CD4-positive, alpha-beta T cell treated with Interleukin-17A for 1 hour (primary cell): ENCODE measurements at regions not wholly inside any gene's neighbourhood (a gene's known extent, or its start where the extent isn't known, plus 50 kb on each side); places are given as distances from the start of the nearest gene placed in this dataset.
"Not testable (repeated sequence)": the region's sequence is repeated elsewhere in the genome, so short reads cannot be mapped to it uniquely, and the experiment has no call there.

ENCODE experiments used
- DNase-seq: peaks from one replicate; pipeline ENCODE4 v3.0.0-alpha.2; 2020

DNA sequence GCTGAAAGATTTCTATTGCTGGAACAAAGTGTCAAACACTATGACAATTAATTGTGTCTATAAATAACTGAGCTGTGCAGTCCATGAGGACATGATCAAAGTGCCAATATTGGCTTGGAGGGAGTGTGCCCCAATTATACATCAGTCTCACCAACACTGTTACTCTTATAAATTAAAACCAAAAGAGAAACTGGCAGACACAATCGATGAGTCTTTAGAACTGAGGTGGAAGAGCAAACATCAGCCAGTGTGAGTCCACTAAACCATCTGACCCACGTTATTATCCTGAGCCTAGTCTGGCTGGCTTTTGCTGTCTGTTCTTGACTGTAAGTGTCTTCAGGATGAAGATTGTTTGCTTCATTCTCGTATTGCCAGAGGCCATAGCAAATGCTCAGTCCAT is 98.9 kb downstream of the OLIG3 start:
- DNase-seq = no peak

DNA sequence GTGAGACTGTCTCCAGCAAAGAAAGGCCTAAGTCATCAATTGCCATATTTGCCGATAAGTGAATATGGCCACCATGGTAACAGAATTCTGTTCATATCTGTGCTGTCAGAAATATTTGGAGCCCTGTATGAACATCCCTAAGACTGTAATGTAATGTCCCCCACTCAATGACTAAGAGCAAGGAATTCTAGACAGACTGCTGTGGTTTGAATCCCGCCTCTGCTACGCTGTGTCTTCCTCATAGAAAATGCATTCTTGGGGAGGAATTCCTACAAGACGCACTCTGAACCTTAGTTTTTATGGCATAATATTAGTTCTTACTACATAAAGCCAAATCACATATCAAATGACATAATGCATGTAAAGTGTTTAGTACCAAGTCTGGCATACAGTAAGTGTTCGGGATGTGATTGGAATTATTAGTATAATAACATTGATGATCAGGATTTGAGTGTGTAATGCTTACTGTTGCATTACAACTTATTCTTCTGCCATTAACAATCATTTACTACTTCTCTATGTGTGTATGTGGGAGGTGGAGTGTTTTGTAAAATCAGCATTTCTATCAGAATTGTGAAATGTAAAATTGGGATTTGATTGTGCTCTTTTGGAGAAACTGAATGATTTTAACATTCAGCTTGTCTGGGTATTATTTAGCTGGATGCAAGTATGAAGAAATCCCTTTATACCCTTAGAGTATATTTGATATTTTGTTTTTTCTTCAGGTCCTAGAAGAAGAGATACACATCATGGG is 103.0 kb downstream of the OLIG3 start:
- no peak for DNase-seq

DNA sequence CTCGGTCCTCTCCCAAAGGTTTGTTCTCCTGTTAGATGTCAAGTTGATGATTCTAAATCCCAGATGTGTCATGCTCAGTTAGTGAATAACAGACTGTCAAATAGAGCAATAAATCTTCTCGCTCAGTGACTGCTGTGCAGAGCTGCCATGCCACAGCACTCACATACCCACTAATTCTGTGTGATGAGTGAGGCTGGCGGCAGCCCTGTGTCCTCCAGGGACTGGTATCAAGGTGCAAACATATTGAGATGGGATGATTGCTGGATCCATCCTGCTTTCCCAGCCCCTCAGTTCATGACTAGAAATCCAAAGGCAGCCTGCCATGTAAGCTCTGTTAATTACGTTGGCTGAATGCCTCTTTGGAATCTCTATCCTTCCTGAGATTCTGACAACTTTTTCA is 103.9 kb downstream of the OLIG3 start:
- DNase-seq = no peak

DNA sequence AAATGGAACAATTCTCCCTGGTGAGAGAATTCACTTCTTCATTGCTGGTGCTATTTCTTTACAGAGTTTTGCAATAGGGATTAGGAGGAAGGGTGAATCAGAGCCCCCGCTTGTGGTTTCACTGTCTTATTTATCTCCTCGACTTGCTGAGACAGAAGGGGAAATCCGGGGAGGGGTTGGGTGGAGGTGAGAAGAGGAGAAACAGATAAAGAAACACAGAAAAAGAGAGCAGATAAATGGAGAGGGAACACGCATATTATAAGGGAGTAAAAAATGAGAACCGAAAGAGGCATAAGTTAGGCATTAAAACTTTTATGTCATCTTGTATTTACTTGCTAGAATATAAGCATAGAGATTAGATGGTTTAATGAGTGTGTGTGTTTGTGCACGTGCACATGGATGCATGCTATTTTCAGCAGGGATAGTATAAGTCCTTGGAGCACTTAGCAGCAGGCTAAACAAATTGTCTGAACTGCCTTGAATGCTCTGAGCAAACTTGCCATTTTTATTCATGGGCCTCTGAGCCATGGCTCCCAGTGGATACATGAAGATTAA is 105.0 kb downstream of the OLIG3 start:
- DNase-seq = peak; percentile 83

DNA sequence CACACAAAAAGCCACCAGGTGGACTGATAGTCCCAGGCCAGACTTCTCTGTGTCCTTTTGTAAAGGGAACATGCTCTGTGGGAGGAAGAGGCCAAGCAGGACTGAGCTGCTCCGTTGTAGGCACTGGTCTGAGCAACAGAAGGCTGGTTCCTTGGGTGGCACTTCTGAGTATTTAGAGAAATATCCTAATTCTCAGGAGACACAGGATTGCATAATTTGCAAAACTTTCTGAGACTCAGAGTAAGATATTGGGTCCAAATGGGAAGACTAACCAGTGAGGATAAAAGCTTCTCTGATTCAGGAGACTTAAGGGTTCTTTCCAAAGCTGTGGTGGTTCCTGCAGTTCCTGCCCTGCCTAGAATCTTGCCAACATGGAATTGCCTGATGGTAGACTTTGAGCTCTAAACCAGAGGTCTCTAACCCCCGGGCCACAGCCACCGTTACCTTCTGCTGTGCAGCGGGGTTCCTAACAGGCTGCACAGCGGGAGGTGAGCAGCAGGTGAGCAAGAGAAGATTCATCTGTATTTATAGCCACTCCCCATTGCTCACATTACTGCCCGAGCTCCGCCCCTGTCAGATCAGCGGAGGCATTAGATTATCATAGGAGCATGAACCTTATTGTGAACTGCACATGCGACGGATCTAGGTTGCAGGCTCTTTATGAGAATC is 107.0 kb downstream of the OLIG3 start:
- DNase-seq = no peak

DNA sequence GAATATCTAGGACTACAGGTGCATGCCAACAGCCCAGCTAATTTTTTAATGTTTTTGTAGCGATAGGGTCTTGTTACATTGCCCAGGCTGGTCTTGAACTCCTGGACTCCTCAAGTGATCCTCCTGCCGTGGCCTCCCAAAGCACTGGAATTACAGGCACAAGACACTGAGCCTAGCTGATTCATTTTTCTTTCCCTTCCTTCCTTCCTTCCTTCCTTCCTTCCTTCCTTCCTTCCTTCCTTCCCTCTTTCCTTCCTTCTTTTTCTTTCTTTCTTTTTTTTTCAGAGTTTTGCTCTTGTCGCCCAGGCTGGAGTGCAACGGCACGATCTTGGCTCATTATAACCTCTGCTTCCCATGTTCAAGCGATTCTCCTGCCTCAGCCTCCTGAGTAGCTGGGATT is 110.9 kb downstream of the OLIG3 start:
- not testable (repeated sequence) for DNase-seq

DNA sequence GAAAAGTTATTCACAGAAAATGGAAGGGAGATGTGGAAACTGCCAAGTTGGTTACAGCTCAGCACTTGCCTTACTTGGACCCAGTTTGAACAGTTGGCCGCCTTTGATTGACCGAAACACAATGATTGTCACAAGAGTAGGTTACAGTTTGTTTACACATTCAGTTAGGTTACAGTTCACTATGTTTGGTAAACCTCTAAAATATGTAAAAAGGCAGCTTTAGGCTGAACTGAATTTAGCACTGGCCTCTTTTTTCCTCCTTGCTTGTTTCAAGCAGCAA is 116.2 kb downstream of the OLIG3 start:
- no peak for DNase-seq

DNA sequence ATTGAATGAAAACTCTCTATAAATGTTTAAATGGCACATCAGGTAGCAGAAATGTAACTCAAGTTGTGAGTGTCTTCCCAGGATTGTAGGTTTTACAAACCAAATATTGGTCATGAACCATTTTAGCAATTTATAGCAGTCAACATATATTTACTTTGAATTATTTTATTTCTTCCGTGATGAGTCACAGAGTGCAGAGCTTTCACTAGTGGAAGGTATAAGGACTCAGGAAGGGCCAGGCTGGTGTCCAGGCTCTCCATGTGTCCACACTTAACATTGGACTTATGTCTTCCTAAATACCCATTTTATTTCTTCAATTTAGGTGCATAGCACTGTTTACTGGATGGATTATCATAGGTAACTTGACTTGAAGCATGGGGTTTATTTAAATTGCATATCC is 120.9 kb downstream of the OLIG3 start:
- DNase-seq = no peak

DNA sequence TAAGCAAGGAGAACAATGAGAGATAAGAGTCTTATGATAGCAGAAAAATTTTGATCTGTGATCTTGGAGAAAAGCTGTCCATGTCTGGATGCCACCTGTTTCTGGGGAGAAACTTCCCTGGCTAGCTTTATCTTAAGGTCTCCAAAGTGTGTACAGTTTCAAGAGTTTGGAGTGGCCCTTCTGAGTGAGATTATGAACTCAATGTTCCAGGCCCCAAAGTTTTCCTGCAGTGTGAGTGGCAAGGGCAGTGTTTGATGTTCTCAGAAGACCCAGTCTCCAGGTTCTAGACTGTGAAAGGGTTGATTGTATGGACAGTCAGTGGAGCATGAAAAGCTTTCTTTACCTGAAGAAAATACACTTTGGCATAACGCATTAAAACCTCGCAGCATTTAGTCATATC is 121.7 kb downstream of the OLIG3 start:
- DNase-seq = no peak

DNA sequence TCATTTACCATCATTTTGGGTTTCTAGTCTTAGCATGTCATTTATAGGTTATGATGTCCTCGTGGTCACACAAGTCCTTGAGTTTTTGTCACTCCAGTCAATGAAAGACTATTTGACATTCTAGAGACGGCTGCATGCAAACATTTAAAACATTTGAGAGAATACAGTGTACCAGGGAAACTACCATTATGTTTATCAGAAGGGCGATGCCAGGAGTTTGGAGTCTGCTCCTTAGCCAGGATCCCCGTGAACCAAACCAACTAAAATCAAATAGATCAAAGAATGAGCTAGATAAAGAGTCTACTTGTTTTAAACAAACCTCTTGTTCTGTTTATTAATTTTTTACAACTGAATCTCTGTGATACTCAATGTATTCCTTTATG is 122.6 kb downstream of the OLIG3 start:
- DNase-seq = no peak

DNA sequence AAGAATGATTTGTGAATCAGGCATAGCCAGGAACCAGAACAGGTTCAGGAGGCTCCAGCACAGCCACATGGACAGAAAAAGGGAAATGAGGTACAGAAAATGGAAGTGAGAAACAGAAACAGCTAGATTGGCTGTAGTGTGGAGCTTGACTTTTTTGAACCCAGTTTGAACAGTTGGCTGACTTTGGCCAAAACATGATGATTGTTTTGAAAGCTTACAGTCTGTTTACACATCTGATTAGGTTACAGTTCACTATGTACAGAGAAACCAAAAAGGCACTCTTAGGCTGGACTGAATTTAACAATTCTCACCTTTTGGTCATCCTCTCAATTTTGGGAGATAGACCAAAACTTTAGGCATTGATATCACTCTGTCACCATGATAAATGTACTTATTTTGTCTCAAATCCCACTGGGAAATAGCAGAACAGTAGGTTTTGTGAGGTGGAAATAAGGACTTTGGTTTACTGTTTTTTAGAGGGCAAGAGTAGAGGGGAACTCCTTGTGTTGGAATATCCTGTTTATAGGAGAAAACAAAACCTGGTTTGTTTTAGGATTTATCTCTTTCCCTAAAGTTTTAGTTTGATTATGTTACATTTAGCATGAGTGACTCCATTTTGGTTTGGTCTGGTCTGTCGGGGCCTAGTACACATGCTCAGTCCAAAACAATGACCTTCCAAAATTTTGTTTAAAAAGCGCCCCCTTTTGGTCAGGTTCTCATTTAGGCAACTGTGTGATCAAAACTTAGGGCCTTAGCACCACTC is 123.1 kb downstream of the OLIG3 start:
- DNase-seq = no peak

DNA sequence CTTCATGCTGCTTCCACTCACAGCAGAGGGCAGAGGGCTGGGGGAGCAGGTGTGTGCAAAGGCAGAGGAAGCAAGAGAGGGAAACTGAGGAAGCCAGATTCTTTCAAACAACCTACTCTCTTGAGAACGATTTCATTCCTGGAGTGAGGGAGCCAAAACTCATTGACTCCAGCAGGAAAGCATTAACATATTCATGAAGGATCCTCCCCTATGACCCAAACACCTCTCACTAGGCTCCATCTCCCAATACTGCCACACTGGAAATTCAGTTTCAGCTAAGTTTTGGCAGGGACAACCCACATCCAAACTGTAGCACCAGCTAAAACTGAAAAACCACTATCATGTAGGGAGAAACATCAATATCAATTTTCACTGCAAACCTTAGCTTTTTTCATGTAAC is 125.1 kb downstream of the OLIG3 start:
- no peak for DNase-seq

DNA sequence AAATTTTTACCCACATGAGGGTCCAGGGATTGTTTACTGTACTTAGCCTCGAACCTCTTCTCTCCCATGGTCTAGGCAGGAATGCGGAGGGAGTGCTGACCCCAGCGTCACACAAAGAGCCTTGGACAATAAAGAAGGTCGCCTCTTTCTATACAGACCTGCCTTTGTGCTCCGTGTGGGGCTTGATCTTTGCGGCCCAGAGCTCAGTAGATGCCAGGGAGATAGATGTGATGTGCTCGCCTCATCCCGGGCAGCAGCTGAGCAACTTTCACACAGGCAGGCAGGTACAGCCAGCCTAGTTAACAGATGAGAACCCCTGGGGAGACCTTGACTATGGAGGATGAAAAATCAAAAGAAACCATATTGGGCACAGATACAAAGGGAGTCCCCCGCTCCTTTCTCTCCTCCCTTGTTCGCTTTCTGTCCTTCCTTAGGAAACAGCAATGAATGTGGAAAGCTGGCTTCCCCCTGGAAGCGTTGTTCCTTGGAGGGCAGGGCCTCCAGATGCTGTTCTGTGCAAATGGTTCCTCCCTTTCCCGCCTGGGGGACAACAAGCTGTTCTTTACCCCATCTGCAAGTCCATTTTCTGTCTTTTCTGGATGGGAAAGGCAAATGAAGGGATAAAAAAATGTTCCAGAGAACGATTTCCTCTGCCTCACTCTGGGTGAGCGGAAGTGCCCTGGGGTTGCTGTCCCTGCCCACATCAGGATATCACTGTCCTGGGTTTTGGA is 128.3 kb downstream of the OLIG3 start:
- DNase-seq = no peak

DNA sequence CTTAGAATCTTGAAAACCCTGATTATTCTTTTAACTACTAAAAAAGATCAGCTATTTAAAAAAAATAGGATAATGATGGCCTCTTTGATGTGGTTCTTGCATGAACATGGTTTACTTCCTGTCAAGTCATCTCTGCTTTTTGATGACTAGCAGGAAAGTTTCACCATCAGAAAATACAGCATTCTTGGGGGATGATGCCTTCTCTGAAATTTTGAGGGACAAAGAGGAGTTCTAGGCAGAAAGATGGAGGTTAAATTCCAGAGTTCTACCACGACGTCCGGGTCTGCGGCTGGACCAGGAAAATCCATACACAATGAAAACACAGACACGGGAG is 130.4 kb downstream of the OLIG3 start:
- peak; percentile 62 for DNase-seq

DNA sequence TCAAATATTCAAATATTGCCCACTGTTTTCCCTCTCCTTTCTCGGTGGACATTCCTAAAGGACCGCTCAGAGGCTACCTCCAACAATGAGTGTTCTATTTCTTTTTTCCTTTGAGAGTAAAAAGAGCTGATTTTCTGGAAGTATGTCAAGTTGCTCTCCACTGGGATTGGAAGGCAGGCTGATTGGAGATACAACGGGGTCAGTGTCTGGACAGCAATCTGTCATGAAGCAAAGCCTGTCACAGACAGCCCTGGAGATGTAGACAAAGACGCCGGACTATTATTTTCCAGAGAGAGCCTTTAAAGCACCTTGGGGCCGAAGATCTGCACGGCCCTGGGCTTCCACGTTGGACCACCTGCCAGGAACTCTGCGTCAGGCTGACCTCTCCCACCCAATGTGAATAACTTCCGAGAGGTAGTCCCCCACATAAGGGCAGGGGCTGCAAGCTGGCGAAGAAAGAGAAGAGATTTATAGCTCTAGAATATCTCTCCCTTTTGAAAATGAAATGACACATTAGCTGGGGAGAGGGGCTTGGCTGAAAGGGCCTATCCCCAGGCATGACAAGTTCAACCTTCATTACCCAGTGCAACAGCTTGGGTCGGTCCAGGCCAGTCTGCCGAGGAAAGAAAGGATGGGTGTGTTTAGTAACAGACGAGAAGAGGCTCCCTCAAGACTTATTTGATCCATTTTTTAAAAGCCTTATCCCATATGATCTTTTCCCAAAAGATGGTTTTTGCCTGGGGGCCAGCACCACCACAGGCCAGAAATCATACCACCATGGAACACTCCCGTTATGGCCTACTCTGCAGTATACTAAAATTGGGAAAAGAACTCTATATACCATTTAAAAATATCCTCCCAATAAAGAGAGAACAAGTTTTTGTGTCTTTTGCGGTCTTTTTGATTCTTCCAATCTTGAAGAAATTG is 131.1 kb downstream of the OLIG3 start:
- no peak for DNase-seq

DNA sequence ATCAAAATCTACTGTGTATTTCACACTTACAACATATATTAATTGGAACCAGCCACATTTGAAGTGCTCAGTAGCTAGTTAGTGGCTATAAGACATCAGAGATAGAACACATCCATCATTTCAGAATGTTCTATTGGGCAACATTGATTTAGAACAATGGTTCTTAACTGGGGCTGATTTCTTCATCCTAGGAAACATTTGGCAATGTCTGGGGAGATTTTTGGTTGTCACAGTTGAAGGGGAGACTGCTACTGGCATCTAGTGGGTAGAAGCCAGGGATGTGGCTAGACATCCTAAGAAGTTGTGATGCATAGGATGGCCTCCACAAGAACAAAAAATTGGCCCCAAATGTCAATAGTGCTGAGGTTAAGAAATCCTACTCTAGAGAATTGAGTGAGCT is 132.5 kb downstream of the OLIG3 start:
- DNase-seq = no peak

DNA sequence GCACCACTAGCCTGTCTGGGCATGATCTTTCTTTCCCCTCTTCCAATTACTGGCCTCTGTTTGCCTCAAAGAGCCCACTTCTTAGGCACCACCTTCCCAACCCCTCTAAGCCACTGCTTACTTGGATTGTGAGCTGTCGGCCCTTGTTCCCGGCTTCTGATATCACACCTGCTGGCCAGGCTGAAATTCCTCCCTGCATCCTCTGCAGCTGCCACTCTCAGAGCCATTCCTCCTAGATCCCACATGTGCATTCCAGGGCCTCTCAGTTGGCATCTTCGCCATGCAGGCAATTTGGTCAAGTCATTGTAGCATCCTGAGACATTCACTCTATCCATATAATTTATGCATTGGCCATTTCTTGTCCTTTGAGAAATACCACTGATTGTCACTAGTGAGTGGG is 135.9 kb downstream of the OLIG3 start:
- no peak for DNase-seq

DNA sequence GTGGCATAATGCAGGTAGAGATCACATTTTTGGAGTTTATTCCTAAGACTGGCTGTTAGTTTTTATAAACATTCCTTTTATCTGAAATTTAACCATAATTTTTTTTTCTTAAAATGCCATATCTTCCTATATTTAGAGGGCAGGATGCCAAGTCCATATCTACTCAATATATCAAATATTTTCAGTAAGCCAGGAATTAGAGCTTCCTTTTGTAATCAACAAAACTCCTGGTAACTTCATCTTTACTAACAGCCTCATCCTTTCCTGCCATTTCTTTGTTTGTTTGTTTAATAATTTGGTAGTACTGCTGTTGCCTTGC is 136.3 kb downstream of the OLIG3 start:
- DNase-seq = no peak

DNA sequence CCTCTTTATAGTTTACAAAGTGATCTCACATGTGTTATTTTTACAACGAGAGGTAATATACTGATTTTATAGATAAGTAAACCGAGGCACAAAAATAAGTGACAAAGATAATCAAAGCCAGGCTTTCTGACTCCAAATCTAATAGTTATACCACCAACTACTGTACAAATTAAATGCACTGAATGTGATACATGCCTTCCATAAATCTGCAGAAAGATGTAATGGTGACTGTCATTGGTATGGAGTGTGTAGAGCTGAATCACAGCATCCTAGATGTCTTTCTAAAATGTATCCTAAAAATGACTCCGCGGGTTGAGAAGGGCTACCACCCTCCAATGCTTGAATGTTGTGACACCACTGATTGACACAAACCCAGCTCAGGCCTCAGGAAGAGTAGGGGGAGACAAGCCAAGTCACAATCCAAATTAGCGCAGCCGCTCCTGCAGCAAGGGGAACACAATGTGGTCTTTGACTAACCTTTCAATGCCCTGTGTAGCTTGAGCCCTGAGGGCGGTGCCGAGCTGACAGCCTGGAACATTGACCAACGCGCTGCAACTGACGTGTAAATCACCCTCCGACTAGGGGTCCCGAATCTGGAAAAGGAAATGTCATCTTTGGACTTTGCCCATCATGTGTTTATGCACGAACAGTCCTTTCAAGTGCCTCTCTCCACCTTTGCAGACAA is 136.8 kb downstream of the OLIG3 start:
- no peak for DNase-seq

DNA sequence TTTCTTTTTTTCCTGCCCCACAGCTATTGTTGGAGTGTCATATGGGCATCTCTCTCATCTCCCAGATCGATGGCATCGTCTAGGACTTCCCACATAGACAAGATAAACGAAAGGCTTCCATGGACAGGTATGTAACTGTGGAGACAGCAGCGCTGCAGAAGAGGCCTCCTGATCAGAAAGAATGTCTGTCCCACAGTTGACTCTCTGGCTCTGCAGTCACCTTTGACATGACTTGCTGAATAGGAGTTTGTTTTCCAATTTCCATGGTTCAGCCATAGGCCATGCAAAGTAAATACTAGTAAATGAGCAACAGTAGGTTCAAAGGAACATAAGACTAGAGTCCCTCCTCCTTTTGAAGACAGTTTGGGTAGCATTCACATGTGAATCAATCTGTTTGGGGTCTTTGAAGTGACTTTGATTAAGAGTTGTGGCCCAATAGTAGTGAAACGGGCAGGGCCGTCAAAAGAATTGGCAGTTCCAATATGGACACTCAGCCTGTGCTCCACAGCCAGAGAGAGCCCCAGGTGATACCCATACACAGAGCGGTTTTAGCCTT is 134.7 kb upstream of the IFNGR1 start:
- no peak for DNase-seq

DNA sequence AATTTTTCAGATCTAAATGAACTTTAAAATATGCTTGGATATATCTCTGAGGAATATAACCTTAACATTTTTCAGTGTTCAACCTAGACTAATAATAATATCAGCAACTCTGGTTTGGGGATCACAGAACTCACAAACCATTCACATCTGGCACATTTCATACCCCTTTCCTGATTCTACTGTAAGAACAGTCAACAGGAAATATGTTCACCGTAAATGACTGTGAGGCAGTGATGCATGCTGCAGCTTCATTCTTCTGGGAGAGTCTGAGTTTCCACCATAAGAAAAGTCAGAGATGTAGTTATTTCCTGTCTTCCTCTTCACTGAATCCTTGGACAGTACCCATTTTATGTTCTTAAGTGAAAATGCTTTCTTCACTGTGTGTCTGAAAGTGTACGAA is 134.2 kb upstream of the IFNGR1 start:
- DNase-seq = peak; percentile 10

DNA sequence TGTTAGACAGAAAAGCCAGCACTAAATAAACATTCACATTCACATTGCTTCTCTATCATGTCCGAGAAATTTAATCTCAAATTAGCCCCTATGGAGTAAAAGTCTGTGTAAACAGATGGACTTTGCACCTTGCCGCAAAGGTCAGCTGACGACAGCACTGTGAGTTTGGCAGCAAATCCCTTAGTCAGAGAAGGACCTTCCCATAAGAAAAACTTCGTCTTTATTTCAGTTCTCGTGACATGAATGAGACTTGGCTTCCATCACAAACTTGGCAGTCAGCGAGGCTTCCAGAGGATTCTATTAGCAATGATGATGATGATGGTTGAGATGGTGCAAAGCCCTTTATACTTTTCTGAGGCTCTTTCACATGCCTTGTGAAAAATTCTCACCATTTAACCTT is 133.7 kb upstream of the IFNGR1 start:
- no peak for DNase-seq
